Cardiac muscle cell (in vitro differentiated cells and primary cell): ENCODE measurements at regions not wholly inside any gene's neighbourhood (a gene's known extent, or its start where the extent isn't known, plus 50 kb on each side); places are given as distances from the start of the nearest gene placed in this dataset.

ENCODE experiments used
- DNase-seq, 2 donors: peaks; one replicate each; pipeline versions ENCODE4 v3.0.0 to v3.0.0-alpha.2; 2010 to 2017; ENCODE audit warnings: low read depth in 1 of 2, low spot score in 1 of 2
- H3K27ac ChIP-seq: fragments of 200-600 bp; sonication (generic); 2 replicates; pipeline ENCODE4 v1.5.1; 2016
- H3K27me3 ChIP-seq: fragments of 200-600 bp; sonication (generic); 2 replicates; pipeline ENCODE4 v1.6.0; 2016; ENCODE audit warnings: control low read depth
- H3K36me3 ChIP-seq: fragments of 200-600 bp; sonication (generic); 2 replicates; pipeline ENCODE4 v1.5.1; 2016; ENCODE audit warnings: control low read depth
- H3K4me1 ChIP-seq: fragments of 200-600 bp; sonication (generic); 2 replicates; pipeline ENCODE4 v1.8.1; 2017; ENCODE audit warnings: low read depth, mild to moderate bottlenecking, mixed run types
- H3K4me3 ChIP-seq: fragments of 200-600 bp; sonication (generic); 2 replicates; pipeline ENCODE4 v1.5.1; 2016; ENCODE audit warnings: mild to moderate bottlenecking
- H3K9me3 ChIP-seq: fragments of 200-600 bp; sonication (generic); 2 replicates; pipeline ENCODE4 v1.5.1; 2017; ENCODE audit warnings: low read depth, mild to moderate bottlenecking, control low read depth
- TF ChIP-seq, protein P1 (sequence below): IDR thresholded peaks from 2 replicates; pipeline ENCODE4 v1.5.1; 2012; ENCODE audit warnings: low read depth, mild to moderate bottlenecking, low read length

DNA sequence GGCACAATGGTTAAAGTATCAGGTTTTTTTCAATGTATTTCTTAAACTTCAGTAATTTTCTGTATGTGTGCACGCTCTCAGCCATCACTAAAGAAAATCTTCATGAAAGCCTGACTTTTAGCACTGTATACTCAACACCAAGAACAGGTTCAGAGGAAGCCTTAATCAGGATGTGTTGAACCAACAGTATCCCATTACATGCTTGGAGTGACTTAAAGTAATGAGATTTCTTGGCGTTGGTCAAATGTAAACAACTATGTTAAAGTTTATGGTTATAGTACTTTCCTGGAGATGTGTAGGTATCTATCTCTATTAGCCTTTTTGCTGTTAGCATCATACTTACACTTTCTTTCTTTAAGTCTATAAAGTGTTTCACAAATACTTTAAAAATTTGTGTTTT is 335.0 kb downstream of the CCER1 start:
- Histone ChIP-seq H3K9me3 (no peaks in the 10 kb centered on the region), H3K36me3 (no peaks in the 10 kb centered on the region), H3K4me1 (peaks cover 4% of the 10 kb centered on the region), H3K27me3 (no peaks in the 10 kb centered on the region), H3K27ac (no peak overlapping the region), H3K4me3 (no peak overlapping the region)
- DNase-seq, result no peak
- TF ChIP-seq, protein P1, sequence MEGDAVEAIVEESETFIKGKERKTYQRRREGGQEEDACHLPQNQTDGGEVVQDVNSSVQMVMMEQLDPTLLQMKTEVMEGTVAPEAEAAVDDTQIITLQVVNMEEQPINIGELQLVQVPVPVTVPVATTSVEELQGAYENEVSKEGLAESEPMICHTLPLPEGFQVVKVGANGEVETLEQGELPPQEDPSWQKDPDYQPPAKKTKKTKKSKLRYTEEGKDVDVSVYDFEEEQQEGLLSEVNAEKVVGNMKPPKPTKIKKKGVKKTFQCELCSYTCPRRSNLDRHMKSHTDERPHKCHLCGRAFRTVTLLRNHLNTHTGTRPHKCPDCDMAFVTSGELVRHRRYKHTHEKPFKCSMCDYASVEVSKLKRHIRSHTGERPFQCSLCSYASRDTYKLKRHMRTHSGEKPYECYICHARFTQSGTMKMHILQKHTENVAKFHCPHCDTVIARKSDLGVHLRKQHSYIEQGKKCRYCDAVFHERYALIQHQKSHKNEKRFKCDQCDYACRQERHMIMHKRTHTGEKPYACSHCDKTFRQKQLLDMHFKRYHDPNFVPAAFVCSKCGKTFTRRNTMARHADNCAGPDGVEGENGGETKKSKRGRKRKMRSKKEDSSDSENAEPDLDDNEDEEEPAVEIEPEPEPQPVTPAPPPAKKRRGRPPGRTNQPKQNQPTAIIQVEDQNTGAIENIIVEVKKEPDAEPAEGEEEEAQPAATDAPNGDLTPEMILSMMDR, result no peak

- no peak overlapping the region for H3K27ac ChIP-seq
- DNase-seq, result no peak
- H3K4me1 ChIP-seq, result peaks cover 4% of the 10 kb centered on the region
- H3K36me3 ChIP-seq, result no peaks in the 10 kb centered on the region
- no peaks in the 10 kb centered on the region for H3K27me3 ChIP-seq
- H3K9me3 ChIP-seq, result no peaks in the 10 kb centered on the region
- TF ChIP-seq, protein P1, result no peak
- no peak overlapping the region for H3K4me3 ChIP-seq
Observed at GRCh38 chr12:90618586-90618985, 336.4 kb downstream of the CCER1 start.

- no peaks in the 10 kb centered on the region for H3K27me3 ChIP-seq
- no peaks in the 10 kb centered on the region for H3K9me3 ChIP-seq
- H3K36me3 ChIP-seq, result no peaks in the 10 kb centered on the region
- no peak overlapping the region for H3K4me3 ChIP-seq
- H3K4me1 ChIP-seq, result no peaks in the 10 kb centered on the region
- no peak overlapping the region for H3K27ac ChIP-seq
- DNase-seq, result no peak
- TF ChIP-seq, protein P1, result no peak
Observed at GRCh38 chr12:90611891-90612290, 343.1 kb downstream of the CCER1 start.

DNA sequence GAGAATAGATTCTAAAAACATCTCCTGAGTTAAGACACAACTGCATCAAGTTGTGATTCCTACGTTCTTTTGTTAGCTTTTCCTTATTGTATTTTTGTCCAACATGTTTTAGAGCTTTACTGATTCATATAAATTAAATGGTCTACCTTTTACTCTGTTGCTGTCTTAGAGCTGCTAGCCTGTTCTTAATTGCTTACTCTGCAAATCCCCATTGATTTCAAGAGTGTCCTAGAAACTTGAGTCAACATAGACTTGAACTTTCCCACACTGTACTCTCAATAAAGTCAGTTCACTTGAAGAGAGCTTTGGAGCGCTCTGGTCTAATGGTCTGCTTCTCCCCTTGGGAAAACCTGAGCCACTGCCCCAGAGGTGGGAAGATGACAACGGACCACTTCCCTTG is 343.9 kb downstream of the CCER1 start:
- TF ChIP-seq, protein P1, result no peak
- Histone ChIP-seq H3K4me1 (no peaks in the 10 kb centered on the region), H3K4me3 (no peak overlapping the region), H3K27me3 (no peaks in the 10 kb centered on the region), H3K27ac (no peak overlapping the region), H3K36me3 (no peaks in the 10 kb centered on the region), H3K9me3 (no peaks in the 10 kb centered on the region)
- no peak for DNase-seq

DNA sequence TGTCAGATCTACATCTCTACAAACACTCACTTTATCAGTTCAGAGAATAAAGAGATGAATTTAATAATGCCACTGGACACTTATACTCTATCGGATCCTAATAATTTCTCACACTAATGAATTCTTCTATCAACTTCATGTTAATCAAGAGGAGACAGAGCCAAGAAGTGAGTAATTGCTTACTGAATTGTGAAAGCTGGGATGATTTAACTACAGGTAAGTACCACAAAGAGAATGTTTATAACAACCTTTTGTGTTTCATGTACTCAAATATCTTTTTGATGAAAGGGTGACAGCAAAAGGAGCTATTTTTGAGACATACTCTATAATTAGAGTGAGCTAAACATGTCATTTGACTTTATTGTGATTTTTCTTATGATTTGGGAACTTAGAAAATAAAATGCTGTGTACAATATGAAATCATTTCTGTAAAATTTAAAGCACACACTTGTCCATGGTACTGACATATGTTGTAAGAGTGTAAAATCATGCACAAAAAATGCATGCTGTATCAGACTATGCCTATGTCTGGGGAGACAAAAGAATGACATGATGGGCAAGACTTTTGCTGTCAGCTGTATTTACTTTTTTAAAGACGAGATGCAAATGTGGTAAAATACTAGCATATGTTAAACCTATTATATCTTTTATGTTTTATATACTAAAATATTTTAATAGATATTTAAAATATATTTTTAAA is 361.2 kb downstream of the CCER1 start:
- Histone ChIP-seq H3K27ac (no peak overlapping the region), H3K27me3 (no peaks in the 10 kb centered on the region), H3K36me3 (no peaks in the 10 kb centered on the region), H3K9me3 (no peaks in the 10 kb centered on the region), H3K4me1 (no peaks in the 10 kb centered on the region), H3K4me3 (no peak overlapping the region)
- DNase-seq, result no peak
- TF ChIP-seq, protein P1, result no peak
